ENCODE measurements at regions not wholly inside any gene's neighbourhood (a gene's known extent, or its start where the extent isn't known, plus 50 kb on each side); places are given as distances from the start of the nearest gene placed in this dataset.

DNA sequence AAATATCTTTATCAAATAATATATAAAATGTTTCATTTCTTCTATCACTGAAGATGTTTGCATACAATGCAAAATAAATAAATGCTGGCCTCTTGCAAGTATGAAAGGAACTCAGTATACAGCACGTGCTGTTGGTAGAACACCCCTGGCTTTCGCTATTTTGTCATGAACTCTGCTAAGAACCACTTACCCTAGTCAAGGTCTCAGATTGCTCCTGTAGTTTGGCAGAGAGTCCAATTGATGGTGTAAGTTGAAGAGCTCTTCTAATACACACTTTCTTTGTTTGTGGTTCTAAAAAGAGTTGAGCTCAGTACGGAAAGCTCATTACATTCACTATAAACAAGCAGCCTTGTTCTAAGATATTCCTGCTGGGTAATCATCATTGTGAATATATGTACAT, 1258.9 kb downstream of the EFNB2 start:
- TF ChIP-seq, protein P1, sequence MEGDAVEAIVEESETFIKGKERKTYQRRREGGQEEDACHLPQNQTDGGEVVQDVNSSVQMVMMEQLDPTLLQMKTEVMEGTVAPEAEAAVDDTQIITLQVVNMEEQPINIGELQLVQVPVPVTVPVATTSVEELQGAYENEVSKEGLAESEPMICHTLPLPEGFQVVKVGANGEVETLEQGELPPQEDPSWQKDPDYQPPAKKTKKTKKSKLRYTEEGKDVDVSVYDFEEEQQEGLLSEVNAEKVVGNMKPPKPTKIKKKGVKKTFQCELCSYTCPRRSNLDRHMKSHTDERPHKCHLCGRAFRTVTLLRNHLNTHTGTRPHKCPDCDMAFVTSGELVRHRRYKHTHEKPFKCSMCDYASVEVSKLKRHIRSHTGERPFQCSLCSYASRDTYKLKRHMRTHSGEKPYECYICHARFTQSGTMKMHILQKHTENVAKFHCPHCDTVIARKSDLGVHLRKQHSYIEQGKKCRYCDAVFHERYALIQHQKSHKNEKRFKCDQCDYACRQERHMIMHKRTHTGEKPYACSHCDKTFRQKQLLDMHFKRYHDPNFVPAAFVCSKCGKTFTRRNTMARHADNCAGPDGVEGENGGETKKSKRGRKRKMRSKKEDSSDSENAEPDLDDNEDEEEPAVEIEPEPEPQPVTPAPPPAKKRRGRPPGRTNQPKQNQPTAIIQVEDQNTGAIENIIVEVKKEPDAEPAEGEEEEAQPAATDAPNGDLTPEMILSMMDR (IDR thresholded peaks at IDR 0.05; ENCODE audit: poor library complexity): no peak
- TF ChIP-seq EZH2 (IDR thresholded peaks at IDR 0.05; ENCODE audit: borderline replicate concordance): no peak

Data from hepatocyte (in vitro differentiated cells).